ENCODE measurements at regions not wholly inside any gene's neighbourhood (a gene's known extent, or its start where the extent isn't known, plus 50 kb on each side); places are given as distances from the start of the nearest gene placed in this dataset.

DNA sequence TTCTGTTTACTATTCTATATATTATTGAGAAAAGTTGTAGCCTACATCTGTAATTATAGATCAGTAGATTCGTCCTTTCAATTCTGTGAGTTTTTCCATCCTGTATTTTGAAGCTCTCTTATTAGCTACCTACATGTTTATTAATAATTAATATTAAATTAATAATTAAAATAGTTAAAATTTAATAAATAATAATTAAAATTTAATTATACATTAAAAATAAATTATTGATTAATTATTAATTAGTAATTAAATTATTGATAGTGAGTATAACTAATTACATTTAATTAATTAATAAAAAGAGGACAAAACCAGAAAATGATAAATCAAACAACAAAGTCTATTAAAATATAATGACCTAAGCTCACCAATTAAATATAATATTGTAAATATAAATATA, 606.6 kb upstream of the ROBO1 start:
- TF ChIP-seq, protein P1, sequence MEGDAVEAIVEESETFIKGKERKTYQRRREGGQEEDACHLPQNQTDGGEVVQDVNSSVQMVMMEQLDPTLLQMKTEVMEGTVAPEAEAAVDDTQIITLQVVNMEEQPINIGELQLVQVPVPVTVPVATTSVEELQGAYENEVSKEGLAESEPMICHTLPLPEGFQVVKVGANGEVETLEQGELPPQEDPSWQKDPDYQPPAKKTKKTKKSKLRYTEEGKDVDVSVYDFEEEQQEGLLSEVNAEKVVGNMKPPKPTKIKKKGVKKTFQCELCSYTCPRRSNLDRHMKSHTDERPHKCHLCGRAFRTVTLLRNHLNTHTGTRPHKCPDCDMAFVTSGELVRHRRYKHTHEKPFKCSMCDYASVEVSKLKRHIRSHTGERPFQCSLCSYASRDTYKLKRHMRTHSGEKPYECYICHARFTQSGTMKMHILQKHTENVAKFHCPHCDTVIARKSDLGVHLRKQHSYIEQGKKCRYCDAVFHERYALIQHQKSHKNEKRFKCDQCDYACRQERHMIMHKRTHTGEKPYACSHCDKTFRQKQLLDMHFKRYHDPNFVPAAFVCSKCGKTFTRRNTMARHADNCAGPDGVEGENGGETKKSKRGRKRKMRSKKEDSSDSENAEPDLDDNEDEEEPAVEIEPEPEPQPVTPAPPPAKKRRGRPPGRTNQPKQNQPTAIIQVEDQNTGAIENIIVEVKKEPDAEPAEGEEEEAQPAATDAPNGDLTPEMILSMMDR (IDR thresholded peaks at IDR 0.05; ENCODE audit: insufficient read depth, low read length, poor library complexity, severe bottlenecking): no peak
- Histone ChIP-seq H3K4me3 (ENCODE audit: low read depth, low read length) (no peak overlapping the region), H3K27me3 (ENCODE audit: control insufficient read depth, insufficient read depth, low read length) (no peaks in the 10 kb centered on the region), H3K36me3 (ENCODE audit: control insufficient read depth, insufficient read depth, low read length) (no peaks in the 10 kb centered on the region)
- DNase-seq (ENCODE audit: low read depth): no peak

GRCh38 chr3:80368616-80369015, 600.8 kb upstream of the ROBO1 start:
- Histone ChIP-seq H3K4me3 (ENCODE audit: low read depth, low read length) (no peak overlapping the region), H3K27me3 (ENCODE audit: control insufficient read depth, insufficient read depth, low read length) (no peaks in the 10 kb centered on the region), H3K36me3 (ENCODE audit: control insufficient read depth, insufficient read depth, low read length) (no peaks in the 10 kb centered on the region)
- DNase-seq (ENCODE audit: low read depth): no peak
- TF ChIP-seq, protein P1 (IDR thresholded peaks at IDR 0.05; ENCODE audit: insufficient read depth, low read length, poor library complexity, severe bottlenecking): no peak

GRCh38 chr3:80366808-80367548, 599.2 kb upstream of the ROBO1 start:
- DNase-seq (ENCODE audit: low read depth): no peak
- no peaks in the 10 kb centered on the region for H3K27me3 ChIP-seq (ENCODE audit: control insufficient read depth, insufficient read depth, low read length)
- TF ChIP-seq, protein P1 (IDR thresholded peaks at IDR 0.05; ENCODE audit: insufficient read depth, low read length, poor library complexity, severe bottlenecking): no peak
- no peaks in the 10 kb centered on the region for H3K36me3 ChIP-seq (ENCODE audit: control insufficient read depth, insufficient read depth, low read length)
- H3K4me3 ChIP-seq (ENCODE audit: low read depth, low read length): no peak overlapping the region

- H3K4me3 ChIP-seq (ENCODE audit: low read depth, low read length): no peak overlapping the region
- TF ChIP-seq, protein P1 (IDR thresholded peaks at IDR 0.05; ENCODE audit: insufficient read depth, low read length, poor library complexity, severe bottlenecking): no peak
- no peak for DNase-seq (ENCODE audit: low read depth)
- H3K36me3 ChIP-seq (ENCODE audit: control insufficient read depth, insufficient read depth, low read length): no peaks in the 10 kb centered on the region
- no peaks in the 10 kb centered on the region for H3K27me3 ChIP-seq (ENCODE audit: control insufficient read depth, insufficient read depth, low read length)
These were observed 590.0 kb upstream of the ROBO1 start for GRCh38 chr3:80357761-80358160.

DNA sequence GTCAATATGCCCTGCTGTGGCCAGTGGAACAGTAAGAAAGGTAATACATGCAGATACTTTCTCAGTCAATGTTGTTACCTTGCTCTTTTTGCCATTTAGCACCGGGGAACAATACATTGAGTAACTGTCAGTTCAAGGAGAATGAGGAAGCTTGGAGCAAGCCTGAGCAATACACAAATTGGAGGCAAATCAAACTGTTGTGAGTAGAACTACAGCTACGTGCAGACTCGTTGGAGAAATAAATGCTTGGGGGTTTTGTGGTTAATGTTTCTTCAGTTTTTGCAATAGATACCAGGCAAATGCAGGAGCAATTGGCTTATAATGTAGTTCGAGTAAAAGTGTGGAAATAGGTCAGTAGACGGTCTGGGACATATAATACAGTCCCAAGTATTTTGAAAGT, 587.3 kb upstream of the ROBO1 start:
- no peaks in the 10 kb centered on the region for H3K36me3 ChIP-seq (ENCODE audit: control insufficient read depth, insufficient read depth, low read length)
- TF ChIP-seq, protein P1 (IDR thresholded peaks at IDR 0.05; ENCODE audit: insufficient read depth, low read length, poor library complexity, severe bottlenecking): no peak
- no peaks in the 10 kb centered on the region for H3K27me3 ChIP-seq (ENCODE audit: control insufficient read depth, insufficient read depth, low read length)
- DNase-seq (ENCODE audit: low read depth): no peak
- H3K4me3 ChIP-seq (ENCODE audit: low read depth, low read length): no peak overlapping the region

DNA sequence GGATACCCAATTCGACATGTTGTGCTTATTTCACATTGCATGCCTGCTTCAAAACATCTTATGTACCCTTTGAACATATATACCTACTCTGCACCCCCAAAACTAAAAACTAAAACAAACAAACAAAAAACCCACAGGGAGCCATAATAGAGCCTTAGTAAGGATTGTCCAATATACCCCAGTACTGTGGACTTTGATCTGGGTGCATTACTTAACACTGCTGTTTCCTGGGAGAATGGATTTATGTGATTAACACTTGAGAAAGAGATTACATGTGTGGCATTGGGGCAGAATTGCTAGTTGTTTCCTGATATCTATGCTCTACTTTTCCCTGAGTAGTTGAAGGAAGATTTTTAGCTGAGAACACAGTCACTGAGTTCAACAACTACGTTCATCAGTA, 583.4 kb upstream of the ROBO1 start:
- Histone ChIP-seq H3K27me3 (ENCODE audit: control insufficient read depth, insufficient read depth, low read length) (no peaks in the 10 kb centered on the region), H3K4me3 (ENCODE audit: low read depth, low read length) (no peak overlapping the region), H3K36me3 (ENCODE audit: control insufficient read depth, insufficient read depth, low read length) (no peaks in the 10 kb centered on the region)
- no peak for DNase-seq (ENCODE audit: low read depth)
- TF ChIP-seq, protein P1 (IDR thresholded peaks at IDR 0.05; ENCODE audit: insufficient read depth, low read length, poor library complexity, severe bottlenecking): no peak

All from kidney epithelial cell (primary cell).